Muscle layer of colon (tissue), 2 donors: ENCODE measurements at regions not wholly inside any gene's neighbourhood (a gene's known extent, or its start where the extent isn't known, plus 50 kb on each side); places are given as distances from the start of the nearest gene placed in this dataset.

ENCODE experiments used
- H3K27ac ChIP-seq: one replicate; pipeline ENCODE4 v1.7.0; 2013; ENCODE audit warnings: low read depth, mild to moderate bottlenecking, low read length, moderate library complexity
- H3K27me3 ChIP-seq, 2 donors: one replicate each; pipeline ENCODE4 v1.7.0; 2013; ENCODE audit warnings: low read length in 2 of 2, mild to moderate bottlenecking in 2 of 2; ENCODE audit not compliant: insufficient read depth in 2 of 2, control insufficient read depth in 1 of 2
- H3K36me3 ChIP-seq: one replicate; pipeline ENCODE4 v1.7.0; 2013; ENCODE audit warnings: mild to moderate bottlenecking, low read length; ENCODE audit not compliant: insufficient read depth
- H3K4me1 ChIP-seq: one replicate; pipeline ENCODE4 v1.7.0; 2013; ENCODE audit warnings: mild to moderate bottlenecking, low read length; ENCODE audit not compliant: insufficient read depth
- H3K4me3 ChIP-seq, 2 donors: one replicate each; pipeline ENCODE4 v1.7.0; 2013; ENCODE audit warnings: low read length in 2 of 2, low read depth in 1 of 2, mild to moderate bottlenecking in 1 of 2, moderate library complexity in 1 of 2
- H3K9ac ChIP-seq: one replicate; pipeline ENCODE4 v1.7.0; 2013; ENCODE audit warnings: low read length
- H3K9me3 ChIP-seq: one replicate; pipeline ENCODE4 v1.7.0; 2013; ENCODE audit warnings: mild to moderate bottlenecking, low read length
- donor health status: abdominal sarcoma.
- donor health status: Adenocarcinoma of cecum.

- no peaks in the 10 kb centered on the region for H3K27me3 ChIP-seq
- H3K9me3 ChIP-seq: no peaks in the 10 kb centered on the region
- H3K4me1 ChIP-seq: peaks cover 9% of the 10 kb centered on the region
- H3K9ac ChIP-seq: no peak overlapping the region
- H3K27ac ChIP-seq: no peak overlapping the region
- no peaks in the 10 kb centered on the region for H3K36me3 ChIP-seq
- no peak overlapping the region for H3K4me3 ChIP-seq
Observed at GRCh38 chr1:234879147-234880080, 249.2 kb downstream of the TOMM20 start.

GRCh38 chr1:234878288-234878687, 250.3 kb downstream of the TOMM20 start:
- H3K27ac ChIP-seq: no peak overlapping the region

GRCh38 chr1:234877761-234878160, 250.9 kb downstream of the TOMM20 start:
- no peaks in the 10 kb centered on the region for H3K9me3 ChIP-seq

More at GRCh38 chr1:234878288-234878687, 250.3 kb downstream of the TOMM20 start:
- Histone ChIP-seq H3K4me1 (peaks cover 9% of the 10 kb centered on the region), H3K36me3 (no peaks in the 10 kb centered on the region), H3K27me3 (no peaks in the 10 kb centered on the region), H3K9ac (no peak overlapping the region), H3K9me3 (no peaks in the 10 kb centered on the region), H3K4me3 (no peak overlapping the region)

GRCh38 chr1:234875953-234876855, 252.4 kb downstream of the TOMM20 start:
- H3K27me3 ChIP-seq: no peaks in the 10 kb centered on the region
- H3K27ac ChIP-seq: no peak overlapping the region
- H3K4me3 ChIP-seq: no peak overlapping the region
- no peak overlapping the region for H3K9ac ChIP-seq
- peaks cover 9% of the 10 kb centered on the region for H3K4me1 ChIP-seq
- H3K36me3 ChIP-seq: no peaks in the 10 kb centered on the region
- H3K9me3 ChIP-seq: no peaks in the 10 kb centered on the region

More at GRCh38 chr1:234877761-234878160, 250.9 kb downstream of the TOMM20 start:
- Histone ChIP-seq H3K9ac (no peak overlapping the region), H3K27ac (no peak overlapping the region), H3K36me3 (no peaks in the 10 kb centered on the region), H3K4me3 (no peak overlapping the region), H3K27me3 (no peaks in the 10 kb centered on the region), H3K4me1 (peaks cover 9% of the 10 kb centered on the region)

GRCh38 chr1:234875328-234875952, 253.2 kb downstream of the TOMM20 start:
- Histone ChIP-seq H3K27ac (no peak overlapping the region), H3K27me3 (no peaks in the 10 kb centered on the region), H3K36me3 (no peaks in the 10 kb centered on the region), H3K9ac (no peak overlapping the region), H3K4me1 (peaks cover 15% of the 10 kb centered on the region), H3K4me3 (no peak overlapping the region), H3K9me3 (no peaks in the 10 kb centered on the region)

- Histone ChIP-seq H3K36me3 (no peaks in the 10 kb centered on the region), H3K27me3 (no peaks in the 10 kb centered on the region), H3K27ac (no peak overlapping the region), H3K9me3 (no peaks in the 10 kb centered on the region), H3K9ac (no peak overlapping the region), H3K4me1 (peaks cover 21% of the 10 kb centered on the region), H3K4me3 (no peak overlapping the region)
Observed at GRCh38 chr1:234874291-234875288, 254.0 kb downstream of the TOMM20 start.

- Histone ChIP-seq H3K27me3 (no peaks in the 10 kb centered on the region), H3K9ac (no peak overlapping the region), H3K36me3 (no peaks in the 10 kb centered on the region), H3K27ac (no peak overlapping the region), H3K4me3 (no peak overlapping the region), H3K4me1 (peaks cover 32% of the 10 kb centered on the region), H3K9me3 (no peaks in the 10 kb centered on the region)
Observed at GRCh38 chr1:234871710-234872271, 256.8 kb downstream of the TOMM20 start.

GRCh38 chr1:234871039-234871709, 257.5 kb downstream of the TOMM20 start:
- H3K36me3 ChIP-seq: no peaks in the 10 kb centered on the region
- peaks cover 36% of the 10 kb centered on the region for H3K4me1 ChIP-seq
- H3K27ac ChIP-seq: no peak overlapping the region
- H3K27me3 ChIP-seq: no peaks in the 10 kb centered on the region
- no peaks in the 10 kb centered on the region for H3K9me3 ChIP-seq
- no peak overlapping the region for H3K9ac ChIP-seq
- H3K4me3 ChIP-seq: no peak overlapping the region

- Histone ChIP-seq H3K27ac (no peak overlapping the region), H3K36me3 (no peaks in the 10 kb centered on the region), H3K4me1 (peaks cover 36% of the 10 kb centered on the region), H3K9me3 (no peaks in the 10 kb centered on the region), H3K27me3 (no peaks in the 10 kb centered on the region), H3K9ac (no peak overlapping the region), H3K4me3 (no peak overlapping the region)
Observed at GRCh38 chr1:234870020-234870981, 258.3 kb downstream of the TOMM20 start.
